CD4-positive, alpha-beta T cell treated with Interleukin-12 subunit alpha and Interleukin-12 subunit beta, for 1 hour (primary cell): ENCODE measurements at regions not wholly inside any gene's neighbourhood (a gene's known extent, or its start where the extent isn't known, plus 50 kb on each side); places are given as distances from the start of the nearest gene placed in this dataset.
"Not testable (repeated sequence)": the region's sequence is repeated elsewhere in the genome, so short reads cannot be mapped to it uniquely, and the experiment has no call there.

Source experiments
- DNase-seq: peaks from one replicate; pipeline ENCODE4 v3.0.0-alpha.2; 2020

- DNase-seq = no peak
These were observed 283.4 kb upstream of the GRAMD2B start for GRCh38 chr5:126139773-126140172.

- DNase-seq = no peak
These were observed 279.6 kb upstream of the GRAMD2B start for GRCh38 chr5:126143622-126144021.

GRCh38 chr5:126150319-126150718, 272.9 kb upstream of the GRAMD2B start:
- DNase-seq = not testable (repeated sequence)

GRCh38 chr5:126155298-126155697, 267.9 kb upstream of the GRAMD2B start:
- DNase-seq = not testable (repeated sequence)

GRCh38 chr5:126166368-126166767, 256.8 kb upstream of the GRAMD2B start:
- no peak for DNase-seq

GRCh38 chr5:126168785-126169184, 254.4 kb upstream of the GRAMD2B start:
- no peak for DNase-seq

- DNase-seq = no peak
These were observed 251.3 kb upstream of the GRAMD2B start for GRCh38 chr5:126171916-126172315.

GRCh38 chr5:126172812-126173211, 250.4 kb upstream of the GRAMD2B start:
- no peak for DNase-seq

- DNase-seq = no peak
These were observed 244.7 kb upstream of the GRAMD2B start for GRCh38 chr5:126178521-126178920.

- DNase-seq = no peak
These were observed 240.1 kb upstream of the GRAMD2B start for GRCh38 chr5:126182971-126183695.

GRCh38 chr5:126184474-126184873, 238.7 kb upstream of the GRAMD2B start:
- no peak for DNase-seq

GRCh38 chr5:126186210-126186609, 237.0 kb upstream of the GRAMD2B start:
- no peak for DNase-seq

GRCh38 chr5:126188804-126189203, 234.4 kb upstream of the GRAMD2B start:
- no peak for DNase-seq

GRCh38 chr5:126189231-126189630, 234.0 kb upstream of the GRAMD2B start:
- DNase-seq = no peak

GRCh38 chr5:126189862-126190261, 233.3 kb upstream of the GRAMD2B start:
- DNase-seq = no peak

GRCh38 chr5:126192226-126192625, 231.0 kb upstream of the GRAMD2B start:
- no peak for DNase-seq

GRCh38 chr5:126195410-126196100, 227.7 kb upstream of the GRAMD2B start:
- no peak for DNase-seq

GRCh38 chr5:126198531-126198930, 224.7 kb upstream of the GRAMD2B start:
- no peak for DNase-seq

GRCh38 chr5:126199467-126199866, 223.7 kb upstream of the GRAMD2B start:
- DNase-seq = no peak

GRCh38 chr5:126208691-126209090, 214.5 kb upstream of the GRAMD2B start:
- DNase-seq = no peak

- no peak for DNase-seq
These were observed 212.3 kb upstream of the GRAMD2B start for GRCh38 chr5:126210955-126211354.

GRCh38 chr5:126219616-126220015, 203.6 kb upstream of the GRAMD2B start:
- DNase-seq = no peak

- DNase-seq = no peak
These were observed 202.5 kb upstream of the GRAMD2B start for GRCh38 chr5:126220725-126221124.

- DNase-seq = no peak
These were observed 194.3 kb upstream of the GRAMD2B start for GRCh38 chr5:126228934-126229333.

GRCh38 chr5:126233256-126233655, 190.0 kb upstream of the GRAMD2B start:
- DNase-seq = no peak
